ENCODE measurements at regions not wholly inside any gene's neighbourhood (a gene's known extent, or its start where the extent isn't known, plus 50 kb on each side); places are given as distances from the start of the nearest gene placed in this dataset.
"Not testable (repeated sequence)": the region's sequence is repeated elsewhere in the genome, so short reads cannot be mapped to it uniquely, and the experiment has no call there.

- no peak for DNase-seq
These were observed 97.6 kb upstream of the HS6ST1 start for GRCh38 chr2:128416109-128416785.

- no peak for DNase-seq
These were observed 98.1 kb upstream of the HS6ST1 start for GRCh38 chr2:128416806-128417205.

GRCh38 chr2:128417264-128417663, 98.6 kb upstream of the HS6ST1 start:
- not testable (repeated sequence) for DNase-seq

- peak; percentile 80 for DNase-seq
These were observed 101.5 kb upstream of the HS6ST1 start for GRCh38 chr2:128420131-128420530.

DNA sequence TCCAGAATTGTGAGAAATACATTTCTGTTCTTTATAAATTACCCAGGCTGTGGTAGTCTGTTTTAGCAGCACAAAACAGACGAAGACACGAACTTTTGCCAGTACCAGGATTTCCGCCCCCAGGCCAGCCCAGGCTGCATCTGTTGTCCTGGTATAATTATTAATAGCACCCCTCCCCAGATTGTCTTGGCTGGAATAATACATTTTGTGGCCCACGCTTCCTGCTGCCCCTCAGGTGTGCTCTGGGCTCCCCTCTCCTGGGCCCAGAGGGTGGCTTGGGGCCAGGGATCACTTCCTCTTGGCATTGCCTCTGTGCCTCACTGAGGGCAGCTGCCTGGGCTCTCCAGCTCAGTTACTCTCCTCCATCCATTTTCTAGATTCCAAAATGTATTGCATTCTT, 102.1 kb upstream of the HS6ST1 start:
- peak; percentile 46 for DNase-seq

DNA sequence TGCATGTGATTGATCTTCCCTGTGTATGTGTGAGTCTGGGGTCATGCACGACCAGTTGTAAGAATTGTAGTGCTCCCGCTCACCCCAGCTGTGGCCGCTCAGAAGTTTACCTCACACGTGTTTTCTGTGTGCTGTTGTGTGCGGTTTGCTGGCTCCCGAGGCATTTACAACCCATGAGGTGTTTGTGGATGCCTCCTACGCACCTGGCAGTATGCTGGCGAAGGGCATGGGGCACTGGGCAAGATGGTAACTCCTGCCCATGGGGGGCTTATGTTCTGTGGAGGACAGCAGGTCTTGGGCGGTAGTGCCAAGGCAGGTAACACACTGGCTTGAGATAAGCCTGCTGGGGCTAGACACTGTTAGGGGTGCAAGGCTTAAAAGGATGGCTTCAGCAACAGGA, 102.6 kb upstream of the HS6ST1 start:
- peak; percentile 15 for DNase-seq

DNA sequence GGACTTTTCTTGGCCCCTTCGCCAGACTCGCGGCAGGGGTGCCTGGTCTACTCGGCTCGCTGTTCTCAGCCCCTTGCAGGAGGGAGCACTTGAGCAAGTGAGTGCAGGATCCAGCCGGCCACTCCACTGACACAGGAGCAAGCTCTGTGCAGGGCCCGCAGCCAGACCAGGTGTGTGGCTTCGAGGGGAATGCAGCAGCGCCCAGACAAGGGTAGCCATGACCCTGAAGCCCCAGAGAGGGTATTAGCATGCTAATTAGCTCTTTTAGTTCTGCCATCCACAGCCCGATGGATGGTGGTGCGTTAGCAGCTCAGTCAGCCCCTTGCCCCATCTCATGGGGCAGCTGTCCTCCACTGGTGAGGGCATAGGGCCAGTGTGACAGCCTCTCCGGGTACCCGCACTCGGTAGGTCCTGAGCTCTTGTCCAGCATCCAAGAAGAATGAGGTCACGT, 103.2 kb upstream of the HS6ST1 start:
- DNase-seq = peak; percentile 27

GRCh38 chr2:128422571-128422970, 103.9 kb upstream of the HS6ST1 start:
- no peak for DNase-seq

- DNase-seq = no peak
These were observed 105.1 kb upstream of the HS6ST1 start for GRCh38 chr2:128423788-128424165.

DNA sequence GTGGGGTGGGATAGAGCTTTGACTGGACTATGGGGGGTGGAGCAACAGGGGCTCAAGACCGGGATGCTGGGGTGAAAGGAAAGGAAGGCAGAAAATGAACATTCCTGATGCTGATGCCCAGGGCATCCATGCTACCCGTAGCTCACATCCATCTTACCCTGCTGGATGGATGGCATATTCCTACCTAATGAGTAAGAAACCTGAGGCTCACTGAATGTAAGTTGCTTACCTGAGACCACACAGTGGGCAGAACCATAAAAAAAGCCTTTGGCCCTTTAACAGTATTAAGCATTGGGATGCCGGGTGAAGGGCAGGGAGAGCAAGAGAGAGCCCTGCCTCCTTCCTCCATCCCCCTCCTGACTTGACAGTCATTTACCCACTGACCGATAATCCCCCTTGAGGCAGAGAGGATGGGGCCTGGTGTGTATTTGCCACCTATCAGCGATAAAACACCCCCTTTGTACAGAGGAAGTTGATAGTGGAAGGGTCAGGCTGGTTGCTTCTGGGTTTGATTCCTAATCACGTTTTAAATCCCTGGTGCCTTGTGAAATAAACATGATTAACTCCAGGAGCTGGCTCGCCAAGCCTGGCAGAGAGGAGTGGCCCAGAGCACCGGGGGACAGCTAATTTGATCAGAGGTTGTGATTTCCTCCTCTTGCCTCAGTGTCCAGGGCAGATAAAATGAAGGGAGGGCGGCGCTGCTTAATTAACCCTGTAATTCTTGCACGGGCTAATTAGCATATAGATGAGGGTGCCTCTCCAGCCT, 105.9 kb upstream of the HS6ST1 start:
- no peak for DNase-seq

DNA sequence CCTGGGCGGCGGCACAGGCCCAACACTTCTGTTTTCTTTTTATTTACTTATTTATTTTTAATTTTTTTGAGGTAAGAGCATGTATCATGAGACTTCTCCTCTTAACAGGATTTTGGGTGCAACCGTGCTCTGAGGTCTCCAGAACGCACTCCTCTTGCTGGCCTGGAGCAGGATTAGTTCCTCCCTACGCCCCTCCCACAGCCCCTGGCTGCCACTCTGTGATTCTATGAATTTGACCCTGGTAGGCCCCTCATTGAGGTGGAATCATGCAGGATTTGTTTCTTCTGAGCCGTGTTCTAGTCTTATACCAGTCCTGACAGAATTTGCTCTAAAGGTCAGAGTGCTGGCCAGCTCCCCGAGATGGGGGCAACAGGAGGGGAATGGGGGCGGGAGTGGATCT, 106.5 kb upstream of the HS6ST1 start:
- DNase-seq = no peak

- DNase-seq = no peak
These were observed 107.3 kb upstream of the HS6ST1 start for GRCh38 chr2:128425731-128426620.

GRCh38 chr2:128427413-128427755, 108.7 kb upstream of the HS6ST1 start:
- DNase-seq = no peak

GRCh38 chr2:128428415-128428814, 109.7 kb upstream of the HS6ST1 start:
- DNase-seq = no peak

DNA sequence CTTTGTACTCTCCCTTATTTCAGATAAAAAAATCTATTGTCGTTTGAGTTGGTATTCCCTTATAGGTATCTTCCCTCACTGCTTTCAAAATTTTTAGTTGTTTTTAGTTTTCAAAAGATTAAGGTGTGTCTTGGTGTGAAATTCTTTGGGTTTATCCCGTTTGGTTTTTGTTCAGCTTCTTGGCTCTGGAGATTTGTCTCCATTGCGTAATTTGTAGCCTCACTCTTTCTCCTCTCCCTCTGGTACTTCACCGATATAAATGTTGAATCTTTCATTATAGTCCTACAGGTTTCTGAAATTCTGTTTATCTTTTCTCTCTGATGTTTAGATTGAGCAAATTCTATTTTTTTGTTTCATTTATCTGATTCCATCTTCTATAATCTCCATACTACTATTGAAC, 113.8 kb upstream of the HS6ST1 start:
- no peak for DNase-seq

GRCh38 chr2:128433911-128434550, 115.4 kb upstream of the HS6ST1 start:
- DNase-seq = no peak

GRCh38 chr2:128435576-128436478, 117.2 kb upstream of the HS6ST1 start:
- DNase-seq = no peak

- no peak for DNase-seq
These were observed 118.0 kb upstream of the HS6ST1 start for GRCh38 chr2:128436479-128437203.

GRCh38 chr2:128437204-128437565, 118.5 kb upstream of the HS6ST1 start:
- no peak for DNase-seq

DNA sequence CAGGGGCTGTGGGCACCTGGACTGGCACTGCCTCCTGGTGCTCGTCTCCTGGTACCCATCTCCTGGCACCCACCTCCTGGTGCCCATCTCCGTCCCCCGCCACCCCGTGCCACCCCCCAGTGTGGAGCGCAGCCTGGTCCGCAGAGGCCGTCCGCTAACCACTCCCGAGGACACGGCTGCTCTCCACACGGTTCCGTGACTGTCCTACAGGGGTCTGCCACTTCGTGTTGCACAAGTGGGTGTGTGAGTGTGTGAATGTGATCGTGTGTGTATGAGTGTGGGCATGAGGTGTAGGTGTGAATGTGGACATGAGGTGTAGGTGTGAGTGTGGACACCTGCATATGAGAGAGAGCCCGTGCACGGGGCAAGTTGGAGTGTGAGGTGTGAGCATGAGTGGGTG, 119.4 kb upstream of the HS6ST1 start:
- no peak for DNase-seq

- no peak for DNase-seq
These were observed 119.9 kb upstream of the HS6ST1 start for GRCh38 chr2:128438586-128438985.

Data from DMS79 (cell line).